Neural progenitor cell (in vitro differentiated cells): ENCODE measurements at regions not wholly inside any gene's neighbourhood (a gene's known extent, or its start where the extent isn't known, plus 50 kb on each side); places are given as distances from the start of the nearest gene placed in this dataset.

Experiments used
- DNase-seq: peaks from one replicate; pipeline ENCODE4 v3.0.0-alpha.2; 2016; ENCODE audit warnings: low spot score
- H2AFZ ChIP-seq: fragments of 200-600 bp; sonication (generic); replicated peaks from 2 replicates; pipeline ENCODE4 v1.6.1; 2016; ENCODE audit warnings: antibody characterized with exemption
- H3F3A ChIP-seq: fragments of 200-600 bp; sonication (generic); 2 replicates; pipeline ENCODE4 v1.6.1; 2016; ENCODE audit warnings: antibody characterized with exemption, low read depth
- H3K27ac ChIP-seq: fragments of 200-600 bp; sonication (generic); 2 replicates; pipeline ENCODE4 v1.5.1; 2016; ENCODE audit warnings: mild to moderate bottlenecking
- H3K27me3 ChIP-seq: fragments of 200-600 bp; sonication (generic); 2 replicates; pipeline ENCODE4 v1.6.1; 2016; ENCODE audit warnings: mild to moderate bottlenecking, moderate library complexity
- H3K36me3 ChIP-seq: fragments of 200-600 bp; sonication (generic); 2 replicates; pipeline ENCODE4 v1.5.1; 2016
- H3K4me1 ChIP-seq: fragments of 200-600 bp; sonication (generic); 2 replicates; pipeline ENCODE4 v1.6.1; 2016; ENCODE audit warnings: mixed run types
- H3K4me2 ChIP-seq: fragments of 200-600 bp; sonication (generic); 2 replicates; pipeline ENCODE4 v1.6.1; 2016
- H3K4me3 ChIP-seq: fragments of 200-600 bp; sonication (generic); 2 replicates; pipeline ENCODE4 v1.5.1; 2016
- H3K79me2 ChIP-seq: fragments of 200-600 bp; sonication (generic); 2 replicates; pipeline ENCODE4 v1.6.1; 2016; ENCODE audit warnings: low read depth
- H3K9ac ChIP-seq: fragments of 200-600 bp; sonication (generic); 2 replicates; pipeline ENCODE4 v1.6.1; 2016
- H3K9me3 ChIP-seq: fragments of 200-600 bp; sonication (generic); 2 replicates; pipeline ENCODE4 v1.5.1; 2016; ENCODE audit warnings: low read depth
- H4K20me1 ChIP-seq: fragments of 200-600 bp; sonication (generic); 2 replicates; pipeline ENCODE4 v1.6.1; 2016; ENCODE audit warnings: low read depth
- H3K27ac Mint-ChIP-seq: 3 replicates; pipeline ENCODE4 v1.8.0; 2021; ENCODE audit warnings: mixed read lengths
- H3K27me3 Mint-ChIP-seq: 2 replicates; pipeline ENCODE4 v1.8.0; 2022; ENCODE audit warnings: low read depth, mild to moderate bottlenecking, inconsistent platforms, moderate library complexity, mixed read lengths; ENCODE audit not compliant: insufficient read depth
- H3K36me3 Mint-ChIP-seq: 3 replicates; pipeline ENCODE4 v1.8.0; 2021; ENCODE audit warnings: mixed read lengths
- H3K4me1 Mint-ChIP-seq: 3 replicates; pipeline ENCODE4 v1.8.0; 2021; ENCODE audit warnings: mixed read lengths
- H3K4me3 Mint-ChIP-seq: 3 replicates; pipeline ENCODE4 v1.8.0; 2021; ENCODE audit warnings: mild to moderate bottlenecking, moderate library complexity, mixed read lengths
- H3K9me3 Mint-ChIP-seq: 3 replicates; pipeline ENCODE4 v1.8.0; 2020; ENCODE audit warnings: mixed read lengths
- EZH2 ChIP-seq: fragments of 200-600 bp; sonication (generic); IDR thresholded peaks from 2 replicates; pipeline ENCODE4 v1.6.1; 2017; ENCODE audit warnings: antibody characterized with exemption, mild to moderate bottlenecking, moderate library complexity
- EZH2phosphoT487 ChIP-seq: fragments of 200-600 bp; sonication (generic); IDR thresholded peaks from 2 replicates; pipeline ENCODE4 v1.6.1; 2017; ENCODE audit warnings: antibody characterized with exemption
- TF ChIP-seq, protein P1 (sequence below): fragments of 200-600 bp; sonication (generic); IDR thresholded peaks from 2 replicates; pipeline ENCODE4 v1.5.1; 2017; ENCODE audit warnings: antibody characterized with exemption, mild to moderate bottlenecking

DNA sequence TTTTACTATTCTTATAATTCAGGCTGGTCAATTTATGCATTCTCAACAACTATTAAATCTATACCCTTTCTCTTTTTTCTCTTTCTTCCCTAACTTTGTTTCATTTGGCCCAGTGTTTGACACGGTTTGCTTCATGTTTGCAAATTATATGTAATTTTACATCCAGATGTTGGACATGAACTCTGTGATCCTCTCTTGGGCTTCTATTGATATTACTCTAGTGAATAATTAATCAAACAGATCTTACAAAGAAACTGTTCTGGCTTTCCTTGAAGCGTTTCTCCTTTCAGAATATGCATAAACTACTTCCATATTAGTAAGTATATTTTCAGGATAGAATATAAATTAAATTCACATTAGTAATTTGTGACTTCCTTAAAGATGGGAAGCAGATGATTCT lies 225.1 kb upstream of the TMEFF2 start:
- no peaks in the 10 kb centered on the region for H3K4me1 Mint-ChIP-seq
- H3K27ac Mint-ChIP-seq: no peak overlapping the region
- Histone ChIP-seq H3K4me1 (no peaks in the 10 kb centered on the region), H4K20me1 (no peaks in the 10 kb centered on the region), H3K4me3 (no peak overlapping the region), H3K4me2 (no peak overlapping the region), H3K9me3 (no peaks in the 10 kb centered on the region), H3K79me2 (no peaks in the 10 kb centered on the region), H3K27me3 (no peaks in the 10 kb centered on the region), H2AFZ (no peak overlapping the region), H3K36me3 (no peaks in the 10 kb centered on the region), H3F3A (no peaks in the 10 kb centered on the region), H3K27ac (no peak overlapping the region), H3K9ac (no peak overlapping the region)
- H3K27me3 Mint-ChIP-seq: no peaks in the 10 kb centered on the region
- H3K4me3 Mint-ChIP-seq: no peak overlapping the region
- no peak for DNase-seq
- H3K36me3 Mint-ChIP-seq: no peaks in the 10 kb centered on the region
- no peaks in the 10 kb centered on the region for H3K9me3 Mint-ChIP-seq
- TF ChIP-seq EZH2phosphoT487: no peak
- no peak for TF ChIP-seq EZH2
- TF ChIP-seq, protein P1, sequence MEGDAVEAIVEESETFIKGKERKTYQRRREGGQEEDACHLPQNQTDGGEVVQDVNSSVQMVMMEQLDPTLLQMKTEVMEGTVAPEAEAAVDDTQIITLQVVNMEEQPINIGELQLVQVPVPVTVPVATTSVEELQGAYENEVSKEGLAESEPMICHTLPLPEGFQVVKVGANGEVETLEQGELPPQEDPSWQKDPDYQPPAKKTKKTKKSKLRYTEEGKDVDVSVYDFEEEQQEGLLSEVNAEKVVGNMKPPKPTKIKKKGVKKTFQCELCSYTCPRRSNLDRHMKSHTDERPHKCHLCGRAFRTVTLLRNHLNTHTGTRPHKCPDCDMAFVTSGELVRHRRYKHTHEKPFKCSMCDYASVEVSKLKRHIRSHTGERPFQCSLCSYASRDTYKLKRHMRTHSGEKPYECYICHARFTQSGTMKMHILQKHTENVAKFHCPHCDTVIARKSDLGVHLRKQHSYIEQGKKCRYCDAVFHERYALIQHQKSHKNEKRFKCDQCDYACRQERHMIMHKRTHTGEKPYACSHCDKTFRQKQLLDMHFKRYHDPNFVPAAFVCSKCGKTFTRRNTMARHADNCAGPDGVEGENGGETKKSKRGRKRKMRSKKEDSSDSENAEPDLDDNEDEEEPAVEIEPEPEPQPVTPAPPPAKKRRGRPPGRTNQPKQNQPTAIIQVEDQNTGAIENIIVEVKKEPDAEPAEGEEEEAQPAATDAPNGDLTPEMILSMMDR: no peak

DNA sequence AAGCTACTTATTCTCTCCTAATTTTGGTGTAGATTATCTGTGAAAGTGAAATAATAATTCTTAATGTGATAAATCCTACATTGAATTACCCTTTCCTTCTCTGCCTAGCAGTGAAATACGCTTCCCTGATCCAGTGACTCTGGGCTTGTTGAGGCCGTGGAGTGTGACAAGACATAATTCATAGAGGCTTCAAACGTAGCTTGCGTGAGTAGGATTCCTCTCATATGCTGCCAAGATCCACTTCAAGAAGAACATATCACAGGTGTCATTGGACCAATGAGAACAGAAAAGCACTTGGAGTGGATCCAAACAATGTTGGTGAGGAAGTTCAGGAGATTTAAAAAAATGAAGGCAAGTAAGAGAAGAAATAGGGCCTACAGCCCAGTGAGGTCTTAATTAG lies 221.3 kb upstream of the TMEFF2 start:
- Mint-ChIP-seq H3K4me3 (no peak overlapping the region), H3K36me3 (no peaks in the 10 kb centered on the region), H3K4me1 (no peaks in the 10 kb centered on the region), H3K27ac (no peak overlapping the region), H3K27me3 (no peaks in the 10 kb centered on the region), H3K9me3 (no peaks in the 10 kb centered on the region)
- Histone ChIP-seq H3K4me3 (no peak overlapping the region), H3K27me3 (no peaks in the 10 kb centered on the region), H4K20me1 (no peaks in the 10 kb centered on the region), H2AFZ (no peak overlapping the region), H3K4me1 (no peaks in the 10 kb centered on the region), H3K9me3 (no peaks in the 10 kb centered on the region), H3K4me2 (no peak overlapping the region), H3K9ac (no peak overlapping the region), H3F3A (no peaks in the 10 kb centered on the region), H3K79me2 (no peaks in the 10 kb centered on the region), H3K27ac (no peak overlapping the region), H3K36me3 (no peaks in the 10 kb centered on the region)
- DNase-seq: no peak
- TF ChIP-seq EZH2 (no peak), EZH2phosphoT487 (no peak)
- TF ChIP-seq, protein P1: no peak

DNA sequence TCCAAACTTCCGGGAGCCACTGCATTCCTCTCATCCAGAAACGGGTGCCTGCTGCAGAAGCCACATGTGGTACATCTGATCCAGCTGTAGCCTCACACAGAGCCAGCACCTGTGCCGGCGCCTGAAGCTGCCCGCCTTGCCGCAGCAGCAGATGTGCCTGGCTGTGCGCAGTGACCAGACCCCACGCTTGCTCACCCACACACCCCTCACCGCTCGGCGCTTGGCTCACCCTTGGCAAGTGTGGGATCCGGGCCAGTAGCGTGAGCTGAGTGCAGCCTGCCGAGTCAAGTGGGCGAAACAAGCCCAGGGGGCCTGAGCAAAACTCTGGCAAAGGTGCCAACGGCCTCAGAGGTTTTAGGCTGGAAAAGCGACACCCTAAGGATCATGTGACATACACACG lies 220.1 kb upstream of the TMEFF2 start:
- Histone ChIP-seq H3K79me2 (no peaks in the 10 kb centered on the region), H3K27ac (no peak overlapping the region), H3K4me3 (no peak overlapping the region), H3K4me1 (no peaks in the 10 kb centered on the region), H2AFZ (peak overlapping the region; percentile 10), H3K27me3 (no peaks in the 10 kb centered on the region), H3F3A (no peaks in the 10 kb centered on the region), H4K20me1 (no peaks in the 10 kb centered on the region), H3K9ac (no peak overlapping the region), H3K4me2 (no peak overlapping the region), H3K9me3 (no peaks in the 10 kb centered on the region), H3K36me3 (no peaks in the 10 kb centered on the region)
- no peaks in the 10 kb centered on the region for H3K36me3 Mint-ChIP-seq
- no peak for TF ChIP-seq EZH2
- TF ChIP-seq, protein P1: no peak
- TF ChIP-seq EZH2phosphoT487: no peak
- H3K4me3 Mint-ChIP-seq: no peak overlapping the region
- DNase-seq: no peak
- H3K27ac Mint-ChIP-seq: no peak overlapping the region
- H3K27me3 Mint-ChIP-seq: no peaks in the 10 kb centered on the region
- no peaks in the 10 kb centered on the region for H3K4me1 Mint-ChIP-seq
- no peaks in the 10 kb centered on the region for H3K9me3 Mint-ChIP-seq
